HepG2 (cell line): ENCODE measurements at regions not wholly inside any gene's neighbourhood (a gene's known extent, or its start where the extent isn't known, plus 50 kb on each side); places are given as distances from the start of the nearest gene placed in this dataset.

Experiments used
- HOXA9 ChIP-seq: sonication (generic); formaldehyde crosslinking; IDR thresholded peaks from 2 replicates; pipeline ENCODE4 v1.8.1; 2022; ENCODE audit warnings: missing genetic modification reagents, mild to moderate bottlenecking, moderate library complexity, borderline replicate concordance
- NCOR1 ChIP-seq: fragments of 200-600 bp; sonication (generic); IDR thresholded peaks from 2 replicates; pipeline ENCODE4 v1.7.0; 2017; ENCODE audit warnings: antibody characterized with exemption, low read length, borderline replicate concordance
- NR3C1 ChIP-seq: sonication (generic); formaldehyde crosslinking; IDR thresholded peaks from 2 replicates; pipeline ENCODE4 v1.4.0; 2020; ENCODE audit warnings: missing genetic modification reagents
- POLR2A ChIP-seq, 2 experiments: IDR thresholded peaks; 2 replicates each; pipeline ENCODE4 v1.6.1; 2011; ENCODE audit warnings: low read depth in 2 of 2, low read length in 2 of 2, mild to moderate bottlenecking in 1 of 2, moderate library complexity in 1 of 2; ENCODE audit not compliant: insufficient read depth in 1 of 2
- RAD51 ChIP-seq: fragments of 450-650 bp; IDR thresholded peaks from 2 replicates; pipeline ENCODE4 v1.6.1; 2016; ENCODE audit warnings: borderline replicate concordance

- no peak for TF ChIP-seq NR3C1 (CRISPR knock-in tag)
- no peak for TF ChIP-seq POLR2A (IDR thresholded peaks at IDR 0.05; ENCODE audit: insufficient read depth in 1 of 2, low read depth in 2 of 2, low read length in 2 of 2)
- TF ChIP-seq HOXA9 (CRISPR knock-in tag), result no peak
- no peak for TF ChIP-seq RAD51
- TF ChIP-seq NCOR1, result no peak
These were observed 104.3 kb upstream of the IGSF1 start for GRCh38 chrX:131393426-131393825.
